22Rv1 (cell line): ENCODE measurements at regions not wholly inside any gene's neighbourhood (a gene's known extent, or its start where the extent isn't known, plus 50 kb on each side); places are given as distances from the start of the nearest gene placed in this dataset.

Experiments used
- H3K27ac ChIP-seq: fragments of 450-650 bp; 2 replicates; pipeline ENCODE4 v1.5.1; 2017
- CTCF ChIP-seq: fragments of 450-650 bp; IDR thresholded peaks from 2 replicates; pipeline ENCODE4 v1.5.1; 2017; ENCODE audit warnings: mild to moderate bottlenecking
- ZFX ChIP-seq: fragments of 450-650 bp; IDR thresholded peaks from 2 replicates; pipeline ENCODE4 v1.6.1; 2017; ENCODE audit warnings: antibody characterized with exemption, borderline replicate concordance

GRCh38 chr7:25279705-25280104 is 51.4 kb upstream of the NPVF start:
- no peak for TF ChIP-seq CTCF
- TF ChIP-seq ZFX: no peak

GRCh38 chr7:25280181-25280580 is 51.9 kb upstream of the NPVF start:
- no peak overlapping the region for H3K27ac ChIP-seq
- TF ChIP-seq ZFX (no peak), CTCF (no peak)

More at GRCh38 chr7:25279705-25280104, 51.4 kb upstream of the NPVF start:
- no peak overlapping the region for H3K27ac ChIP-seq

GRCh38 chr7:25282194-25282593 is 53.9 kb upstream of the NPVF start:
- no peak for TF ChIP-seq ZFX
- no peak for TF ChIP-seq CTCF

GRCh38 chr7:25286756-25287155 is 58.5 kb upstream of the NPVF start:
- H3K27ac ChIP-seq: no peak overlapping the region
- no peak for TF ChIP-seq CTCF
- TF ChIP-seq ZFX: no peak

More at GRCh38 chr7:25282194-25282593, 53.9 kb upstream of the NPVF start:
- no peak overlapping the region for H3K27ac ChIP-seq

- TF ChIP-seq ZFX (no peak), CTCF (no peak)
- no peak overlapping the region for H3K27ac ChIP-seq
Measured at GRCh38 chr7:25287291-25287690, 59.0 kb upstream of the NPVF start.

- TF ChIP-seq ZFX (no peak), CTCF (no peak)
- H3K27ac ChIP-seq: no peak overlapping the region
Measured at GRCh38 chr7:25288556-25289307, 60.4 kb upstream of the NPVF start.

GRCh38 chr7:25289518-25289917 is 61.2 kb upstream of the NPVF start:
- no peak for TF ChIP-seq ZFX
- TF ChIP-seq CTCF: no peak
- H3K27ac ChIP-seq: no peak overlapping the region
